DOHH2 (cell line): ENCODE measurements at regions not wholly inside any gene's neighbourhood (a gene's known extent, or its start where the extent isn't known, plus 50 kb on each side); places are given as distances from the start of the nearest gene placed in this dataset.

ENCODE experiments used
- CTCF ChIP-seq: fragments of 200-600 bp; sonication (generic); IDR thresholded peaks from one replicate; pipeline ENCODE4 v1.5.1; 2014; ENCODE audit warnings: antibody characterized with exemption, mild to moderate bottlenecking, low read depth, low read length; ENCODE audit not compliant: poor library complexity, severe bottlenecking
- EZH2phosphoT487 ChIP-seq: fragments of 200-600 bp; sonication (generic); IDR thresholded peaks from 2 replicates; pipeline ENCODE4 v1.6.1; 2017; ENCODE audit warnings: borderline replicate concordance, mild to moderate bottlenecking, antibody characterized with exemption, low read length, moderate library complexity, mixed read lengths

- TF ChIP-seq CTCF (no peak), EZH2phosphoT487 (no peak)
Observed at GRCh38 chr9:135178498-135178897, 91.0 kb downstream of the OLFM1 start.
